Endothelial cell of umbilical vein (primary cell): ENCODE measurements at regions not wholly inside any gene's neighbourhood (a gene's known extent, or its start where the extent isn't known, plus 50 kb on each side); places are given as distances from the start of the nearest gene placed in this dataset.

ENCODE experiments used
- CTCF ChIP-seq, 2 donors: IDR thresholded peaks; 1 replicate in 1 of 2; 2 replicates in 1 of 2; pipeline ENCODE4 v1.5.1; 2011; ENCODE audit warnings: low read length in 2 of 2, mild to moderate bottlenecking in 2 of 2, moderate library complexity in 2 of 2, control low read depth in 1 of 2, inconsistent platforms in 1 of 2, low read depth in 1 of 2; ENCODE audit not compliant: insufficient read depth in 1 of 2; ENCODE audit errors: extremely low read depth in 1 of 2
- EZH2 ChIP-seq: IDR thresholded peaks from 2 replicates; pipeline ENCODE4 v1.6.1; 2012; ENCODE audit warnings: borderline replicate concordance, low read depth, mild to moderate bottlenecking, moderate library complexity, low read length, inconsistent platforms; ENCODE audit not compliant: severe bottlenecking
- FOS ChIP-seq: IDR thresholded peaks from 2 replicates; pipeline ENCODE4 v1.6.1; 2011; ENCODE audit warnings: mild to moderate bottlenecking, low read length, moderate library complexity, borderline replicate concordance; ENCODE audit not compliant: insufficient read depth
- MAX ChIP-seq: IDR thresholded peaks from 2 replicates; pipeline ENCODE4 v1.6.1; 2011; ENCODE audit not compliant: insufficient read depth, insufficient read length
- POLR2A ChIP-seq: IDR thresholded peaks from 2 replicates; pipeline ENCODE4 v1.6.1; 2012; ENCODE audit warnings: low read depth, mild to moderate bottlenecking, control low read depth, low read length

GRCh38 chr9:25350011-25350410 is 328.2 kb downstream of the TUSC1 start:
- no peak for TF ChIP-seq CTCF (IDR thresholded peaks at IDR 0.05; ENCODE audit: extremely low read depth in 1 of 2, insufficient read depth in 1 of 2, low read depth in 1 of 2, low read length in 2 of 2)
- TF ChIP-seq MAX, result no peak
- TF ChIP-seq POLR2A, result no peak
- TF ChIP-seq FOS, result no peak
- no peak for TF ChIP-seq EZH2
